GM12864 (cell line): ENCODE measurements at regions not wholly inside any gene's neighbourhood (a gene's known extent, or its start where the extent isn't known, plus 50 kb on each side); places are given as distances from the start of the nearest gene placed in this dataset.
"Not testable (repeated sequence)": the region's sequence is repeated elsewhere in the genome, so short reads cannot be mapped to it uniquely, and the experiment has no call there.

ENCODE experiments used
- DNase-seq: peaks from one replicate; pipeline ENCODE4 v3.0.0-alpha.2; 2011; ENCODE audit warnings: low read depth
- H3K4me3 ChIP-seq: 2 replicates; pipeline ENCODE4 v1.5.1; 2011; ENCODE audit warnings: mild to moderate bottlenecking, low read depth, low read length, control low read depth
- TF ChIP-seq, protein P1 (sequence below): IDR thresholded peaks from 2 replicates; pipeline ENCODE4 v1.5.1; 2011; ENCODE audit warnings: low read depth, mild to moderate bottlenecking, moderate library complexity, low read length, control low read depth, inconsistent platforms; ENCODE audit errors: missing control alignments

DNA sequence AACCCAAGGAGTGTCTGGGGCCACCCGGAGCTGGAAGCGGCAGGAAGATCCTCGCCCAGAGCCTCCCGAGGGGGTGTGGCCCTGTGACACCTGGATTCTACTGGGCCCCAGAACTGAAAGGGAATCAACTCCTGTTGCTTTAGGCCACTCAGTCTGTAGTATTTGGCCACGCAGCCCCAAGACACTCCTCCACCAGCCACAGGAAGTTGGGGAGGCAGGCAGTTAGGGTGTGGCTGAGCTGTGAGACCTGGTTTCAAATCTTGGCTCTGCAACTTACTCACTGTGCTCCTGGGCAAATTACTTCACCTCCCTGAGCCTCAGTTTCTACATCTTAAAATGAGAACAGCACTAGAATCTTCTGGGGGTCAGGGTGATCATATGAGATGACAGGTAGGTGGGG is 119.8 kb upstream of the PPP1R26 start:
- H3K4me3 ChIP-seq: no peak overlapping the region
- no peak for DNase-seq
- TF ChIP-seq, protein P1, sequence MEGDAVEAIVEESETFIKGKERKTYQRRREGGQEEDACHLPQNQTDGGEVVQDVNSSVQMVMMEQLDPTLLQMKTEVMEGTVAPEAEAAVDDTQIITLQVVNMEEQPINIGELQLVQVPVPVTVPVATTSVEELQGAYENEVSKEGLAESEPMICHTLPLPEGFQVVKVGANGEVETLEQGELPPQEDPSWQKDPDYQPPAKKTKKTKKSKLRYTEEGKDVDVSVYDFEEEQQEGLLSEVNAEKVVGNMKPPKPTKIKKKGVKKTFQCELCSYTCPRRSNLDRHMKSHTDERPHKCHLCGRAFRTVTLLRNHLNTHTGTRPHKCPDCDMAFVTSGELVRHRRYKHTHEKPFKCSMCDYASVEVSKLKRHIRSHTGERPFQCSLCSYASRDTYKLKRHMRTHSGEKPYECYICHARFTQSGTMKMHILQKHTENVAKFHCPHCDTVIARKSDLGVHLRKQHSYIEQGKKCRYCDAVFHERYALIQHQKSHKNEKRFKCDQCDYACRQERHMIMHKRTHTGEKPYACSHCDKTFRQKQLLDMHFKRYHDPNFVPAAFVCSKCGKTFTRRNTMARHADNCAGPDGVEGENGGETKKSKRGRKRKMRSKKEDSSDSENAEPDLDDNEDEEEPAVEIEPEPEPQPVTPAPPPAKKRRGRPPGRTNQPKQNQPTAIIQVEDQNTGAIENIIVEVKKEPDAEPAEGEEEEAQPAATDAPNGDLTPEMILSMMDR: no peak

DNA sequence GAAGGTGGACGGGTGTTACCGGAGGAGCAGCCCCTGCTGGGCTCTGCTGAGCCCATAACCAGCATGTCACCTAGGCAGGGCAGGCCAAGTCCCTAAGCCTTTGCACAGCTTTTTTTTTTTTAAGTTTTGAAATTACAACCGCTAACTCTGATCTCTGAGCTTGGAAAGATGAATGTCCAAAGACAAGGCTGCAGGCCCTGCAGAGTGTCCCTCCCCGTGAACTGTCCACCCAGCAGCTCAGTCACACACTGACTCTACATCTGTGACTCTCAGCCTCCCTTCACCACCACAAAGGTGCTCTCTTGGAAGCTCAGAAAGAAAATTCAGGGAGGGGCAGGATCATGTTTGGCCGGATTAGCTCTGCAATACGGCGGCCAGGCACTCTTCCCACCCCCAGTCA is 119.0 kb upstream of the PPP1R26 start:
- TF ChIP-seq, protein P1: no peak
- no peak overlapping the region for H3K4me3 ChIP-seq
- no peak for DNase-seq

DNA sequence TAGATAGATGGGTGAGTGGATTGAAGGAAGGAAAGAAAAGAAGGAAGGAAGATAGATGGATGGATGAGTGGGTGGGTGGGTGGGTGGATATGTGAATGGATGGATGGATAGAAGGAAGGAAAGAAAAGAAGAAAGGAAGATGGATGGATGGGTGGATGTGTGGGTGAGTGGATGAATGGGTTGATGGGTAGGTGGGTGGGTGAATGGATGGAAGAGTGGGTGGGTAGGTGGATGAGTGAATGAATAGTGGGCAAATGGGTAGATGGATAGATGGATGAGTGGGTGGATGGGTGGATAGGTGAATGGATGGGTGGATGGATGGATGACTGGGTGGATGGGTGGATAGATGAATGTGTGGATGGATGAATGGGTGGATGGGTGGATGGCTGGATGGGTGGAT is 117.9 kb upstream of the PPP1R26 start:
- H3K4me3 ChIP-seq, DNase-seq: not testable (repeated sequence)

DNA sequence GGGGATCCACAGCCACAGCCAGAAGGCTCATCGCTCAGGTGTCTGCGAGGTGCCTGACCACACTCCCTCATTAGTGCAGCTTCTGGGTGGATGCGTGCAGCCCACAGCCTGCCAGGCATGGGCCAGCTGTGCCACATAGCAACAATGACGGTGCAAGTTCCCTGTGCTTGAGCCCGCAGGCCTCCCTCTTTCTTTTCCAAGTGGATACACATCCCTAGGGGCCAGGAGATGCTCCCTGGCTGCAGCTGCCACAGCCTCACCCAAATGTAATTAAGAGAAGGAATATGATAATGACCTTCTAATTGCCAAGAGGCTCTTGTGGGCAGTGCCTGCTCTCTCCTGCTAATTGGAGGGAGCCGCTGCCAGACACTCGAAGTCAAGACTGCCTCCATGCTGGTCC is 116.0 kb upstream of the PPP1R26 start:
- DNase-seq: no peak
- H3K4me3 ChIP-seq: no peak overlapping the region
- TF ChIP-seq, protein P1: no peak

DNA sequence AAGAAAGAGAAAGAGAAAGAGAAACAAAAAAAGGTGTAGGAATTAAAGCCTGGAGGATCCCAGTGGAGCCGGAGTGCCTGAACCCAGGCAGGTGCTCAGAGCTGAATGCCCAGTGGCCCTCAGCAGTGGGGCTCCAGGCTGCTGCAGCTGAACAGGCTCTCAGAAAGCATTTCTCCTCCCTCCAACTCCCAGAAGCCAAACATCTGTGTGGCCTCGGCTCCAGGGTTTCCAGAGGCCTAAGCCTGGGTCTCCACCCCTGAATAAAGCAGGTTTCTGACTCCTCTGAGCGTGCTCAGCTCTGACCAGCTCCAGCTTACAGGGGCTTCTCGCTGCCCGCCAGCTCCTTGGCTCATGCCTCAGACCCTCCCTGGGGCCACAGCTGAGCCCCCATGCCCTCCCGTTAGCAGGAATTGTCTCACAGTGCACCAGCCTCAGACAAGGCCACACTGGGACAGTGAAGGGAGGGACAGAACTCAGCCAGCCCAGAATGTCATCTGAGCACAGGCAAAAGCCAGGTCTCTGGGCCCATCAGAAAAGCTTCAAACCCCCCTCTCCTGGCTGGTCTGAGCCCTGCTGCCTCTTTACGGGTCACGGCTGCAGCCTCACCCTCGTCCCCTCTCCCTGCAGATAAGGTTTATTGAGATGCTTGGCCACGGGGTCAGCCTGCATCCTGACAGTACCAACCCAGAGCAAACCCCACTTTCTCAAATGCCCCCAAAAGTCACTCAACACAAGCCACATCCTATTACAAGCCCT is 114.4 kb upstream of the PPP1R26 start:
- TF ChIP-seq, protein P1: no peak
- DNase-seq: no peak
- H3K4me3 ChIP-seq: no peak overlapping the region

DNA sequence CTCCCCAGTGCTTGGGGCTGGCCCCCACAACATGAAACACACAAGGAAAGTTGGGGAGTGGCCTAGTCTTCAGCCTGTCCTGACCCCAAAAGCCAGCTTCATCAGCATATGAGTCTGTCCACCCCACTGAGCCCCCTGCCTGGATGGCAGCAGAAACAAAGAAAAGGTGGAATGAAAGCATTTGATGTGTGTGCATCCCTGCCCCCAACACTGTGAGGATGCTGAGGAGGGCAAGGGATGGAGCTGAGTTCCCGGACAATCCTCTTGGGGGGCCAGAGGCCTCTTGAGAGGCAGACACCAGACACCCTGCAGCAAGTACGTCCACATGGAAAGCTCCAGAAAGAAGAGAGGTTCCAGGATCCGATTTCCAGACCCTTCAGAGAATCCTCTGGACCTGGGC is 113.5 kb upstream of the PPP1R26 start:
- no peak for DNase-seq
- TF ChIP-seq, protein P1: no peak
- no peak overlapping the region for H3K4me3 ChIP-seq

DNA sequence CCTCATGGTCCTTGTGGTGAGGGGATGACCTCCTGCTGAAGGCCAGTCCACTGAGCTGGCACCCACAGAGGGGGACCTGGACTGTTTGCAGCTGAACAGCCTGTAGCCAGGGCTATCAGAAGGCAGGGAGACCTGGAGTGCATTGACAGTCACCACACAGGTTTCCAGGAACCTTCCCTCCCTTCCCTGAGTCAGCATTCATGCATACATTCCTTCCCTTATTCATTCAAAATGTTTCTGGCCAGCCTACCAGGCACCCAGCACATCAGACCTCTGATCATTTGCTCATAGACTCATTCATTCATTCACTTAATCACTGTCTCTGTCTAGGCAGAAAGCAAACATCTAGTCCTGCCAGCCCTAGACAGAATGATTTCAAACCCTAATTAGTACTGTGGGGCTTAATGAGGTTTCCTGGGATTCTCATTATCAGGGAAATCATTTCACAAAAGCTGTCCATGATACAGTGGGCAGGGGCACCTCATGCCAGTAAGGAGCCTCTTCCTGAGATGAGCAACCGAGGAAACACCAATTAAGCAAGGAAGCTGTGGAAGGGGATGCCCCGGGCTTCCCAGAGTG is 110.1 kb upstream of the PPP1R26 start:
- TF ChIP-seq, protein P1: no peak
- H3K4me3 ChIP-seq: no peak overlapping the region
- no peak for DNase-seq
